Fibroblast of villous mesenchyme (primary cell): ENCODE measurements at regions not wholly inside any gene's neighbourhood (a gene's known extent, or its start where the extent isn't known, plus 50 kb on each side); places are given as distances from the start of the nearest gene placed in this dataset.
"Not testable (repeated sequence)": the region's sequence is repeated elsewhere in the genome, so short reads cannot be mapped to it uniquely, and the experiment has no call there.

Source experiments
- DNase-seq: peaks from one replicate; pipeline ENCODE4 v3.0.0-alpha.2; 2010; ENCODE audit warnings: low read depth
- H3K4me3 ChIP-seq: 2 replicates; pipeline ENCODE4 v1.5.1; 2011; ENCODE audit warnings: low read depth, mild to moderate bottlenecking, low read length
- TF ChIP-seq, protein P1 (sequence below): IDR thresholded peaks from 2 replicates; pipeline ENCODE4 v1.5.1; 2012; ENCODE audit warnings: low read depth, mild to moderate bottlenecking, low read length; ENCODE audit not compliant: insufficient read depth

DNA sequence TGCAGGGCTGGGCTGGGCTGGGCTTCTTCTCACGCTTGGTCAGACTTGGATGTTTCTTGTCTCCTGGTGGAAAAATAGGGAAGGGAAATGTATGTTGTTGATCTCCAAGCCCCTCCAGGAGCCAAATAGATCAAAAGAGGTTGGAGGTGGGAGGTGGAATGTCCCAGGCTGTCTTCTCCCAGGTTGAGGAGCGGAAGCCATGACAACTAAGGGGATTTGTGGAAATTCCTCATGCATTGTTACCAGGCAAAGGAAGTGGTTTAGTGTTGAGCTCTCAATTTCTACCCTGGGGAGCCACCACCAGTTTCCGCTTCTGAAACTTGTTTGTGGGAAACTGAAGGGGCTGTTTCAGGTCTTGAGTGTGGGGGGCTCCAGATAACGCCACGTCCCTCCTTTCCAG is 79.0 kb downstream of the SPRY4 start:
- no peak overlapping the region for H3K4me3 ChIP-seq
- TF ChIP-seq, protein P1, sequence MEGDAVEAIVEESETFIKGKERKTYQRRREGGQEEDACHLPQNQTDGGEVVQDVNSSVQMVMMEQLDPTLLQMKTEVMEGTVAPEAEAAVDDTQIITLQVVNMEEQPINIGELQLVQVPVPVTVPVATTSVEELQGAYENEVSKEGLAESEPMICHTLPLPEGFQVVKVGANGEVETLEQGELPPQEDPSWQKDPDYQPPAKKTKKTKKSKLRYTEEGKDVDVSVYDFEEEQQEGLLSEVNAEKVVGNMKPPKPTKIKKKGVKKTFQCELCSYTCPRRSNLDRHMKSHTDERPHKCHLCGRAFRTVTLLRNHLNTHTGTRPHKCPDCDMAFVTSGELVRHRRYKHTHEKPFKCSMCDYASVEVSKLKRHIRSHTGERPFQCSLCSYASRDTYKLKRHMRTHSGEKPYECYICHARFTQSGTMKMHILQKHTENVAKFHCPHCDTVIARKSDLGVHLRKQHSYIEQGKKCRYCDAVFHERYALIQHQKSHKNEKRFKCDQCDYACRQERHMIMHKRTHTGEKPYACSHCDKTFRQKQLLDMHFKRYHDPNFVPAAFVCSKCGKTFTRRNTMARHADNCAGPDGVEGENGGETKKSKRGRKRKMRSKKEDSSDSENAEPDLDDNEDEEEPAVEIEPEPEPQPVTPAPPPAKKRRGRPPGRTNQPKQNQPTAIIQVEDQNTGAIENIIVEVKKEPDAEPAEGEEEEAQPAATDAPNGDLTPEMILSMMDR: no peak
- DNase-seq: no peak

DNA sequence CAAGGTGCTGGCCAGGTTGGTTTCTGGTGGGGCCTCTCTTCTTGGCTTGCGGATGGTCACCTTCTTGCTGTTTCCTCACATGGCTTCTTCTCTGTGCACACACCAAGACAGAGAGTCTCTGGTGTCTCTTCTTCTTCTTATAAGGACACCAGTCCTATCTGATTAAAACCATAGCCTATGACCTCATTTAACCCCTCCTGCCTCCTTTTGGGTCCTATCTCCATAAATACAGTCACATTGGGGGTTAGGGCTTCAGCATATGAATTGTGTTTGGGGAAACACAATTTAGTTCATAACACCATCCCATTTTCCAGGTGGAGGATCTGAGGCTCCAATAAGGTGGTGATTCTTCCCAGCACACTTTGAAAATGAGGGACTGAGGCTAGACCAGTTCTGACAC is 80.4 kb downstream of the SPRY4 start:
- H3K4me3 ChIP-seq: no peak overlapping the region
- no peak for DNase-seq
- TF ChIP-seq, protein P1: no peak

DNA sequence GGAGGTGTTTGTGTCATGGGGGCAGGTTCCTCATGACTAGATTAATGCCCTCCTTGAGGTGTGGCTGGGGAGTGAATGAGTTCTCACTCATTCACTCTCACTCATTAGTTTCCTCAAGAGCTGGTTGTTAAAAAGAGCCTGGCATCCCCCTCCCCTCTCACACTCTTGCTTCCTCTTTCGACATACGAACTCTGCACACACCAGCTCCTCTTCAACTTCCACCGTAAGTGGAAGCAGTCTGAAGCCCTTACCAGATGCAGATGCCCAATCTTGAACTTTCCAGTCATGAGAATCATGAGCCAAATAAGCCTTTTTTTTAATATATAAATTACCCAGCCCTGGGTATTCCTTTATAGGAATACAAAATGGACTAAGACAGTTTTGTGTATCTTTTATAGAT is 82.5 kb downstream of the SPRY4 start:
- TF ChIP-seq, protein P1: no peak
- H3K4me3 ChIP-seq: no peak overlapping the region
- no peak for DNase-seq

DNA sequence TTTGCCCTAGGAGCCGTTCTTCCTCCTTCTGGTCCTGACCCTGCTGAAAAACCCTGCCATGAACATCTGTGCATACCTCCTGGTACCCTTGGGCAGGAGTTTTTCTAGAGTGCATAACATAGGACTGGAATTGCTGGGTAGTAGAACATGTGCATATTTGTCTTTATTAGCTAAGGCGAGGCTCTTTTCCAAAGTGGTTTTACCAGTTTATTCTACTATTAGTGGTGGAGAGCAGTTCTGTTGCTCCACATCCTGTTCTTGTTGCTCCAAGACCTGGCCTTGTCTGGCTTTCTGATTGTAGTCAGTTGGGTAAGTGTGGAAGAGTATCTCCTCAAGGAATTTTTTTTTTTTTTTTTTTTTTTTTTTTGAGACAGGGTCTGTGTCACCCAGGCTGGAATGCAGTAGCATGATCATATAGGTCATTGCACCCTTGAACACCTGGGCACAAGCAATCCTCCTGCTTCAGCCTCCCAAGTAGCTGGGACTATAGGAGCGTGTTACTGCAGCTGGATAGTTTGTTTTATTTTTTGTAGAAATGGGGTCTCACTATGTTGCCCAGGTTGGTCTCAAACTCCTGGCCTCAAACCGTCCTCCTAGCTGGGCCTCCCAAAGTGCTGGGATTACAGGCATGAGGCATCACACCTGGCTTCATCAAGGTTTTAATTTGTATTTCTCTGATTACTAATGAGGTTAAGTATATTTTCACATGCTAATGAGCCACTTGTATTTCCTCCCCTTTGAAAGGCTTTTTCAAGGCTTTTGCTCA is 85.2 kb downstream of the SPRY4 start:
- no peak overlapping the region for H3K4me3 ChIP-seq
- DNase-seq: no peak
- TF ChIP-seq, protein P1: no peak

DNA sequence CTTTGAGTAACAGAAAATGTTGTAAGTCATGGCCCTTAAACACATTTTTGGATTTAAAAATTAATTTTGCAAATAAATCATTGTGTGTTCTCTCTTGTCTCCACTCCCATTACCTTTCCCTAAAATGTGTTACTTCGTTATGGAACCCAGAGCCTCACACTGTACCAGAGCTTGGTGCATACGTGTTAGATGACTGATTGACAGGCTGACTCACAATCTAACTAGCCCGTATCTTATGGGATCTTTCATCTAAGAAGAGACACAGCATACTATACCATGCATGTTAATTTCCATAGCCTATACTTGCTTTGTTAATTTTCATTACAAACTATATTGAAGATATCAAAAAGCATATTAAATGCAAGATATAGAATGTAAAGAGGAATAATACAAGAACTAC is 87.1 kb downstream of the SPRY4 start:
- no peak for DNase-seq
- TF ChIP-seq, protein P1: no peak
- no peak overlapping the region for H3K4me3 ChIP-seq

DNA sequence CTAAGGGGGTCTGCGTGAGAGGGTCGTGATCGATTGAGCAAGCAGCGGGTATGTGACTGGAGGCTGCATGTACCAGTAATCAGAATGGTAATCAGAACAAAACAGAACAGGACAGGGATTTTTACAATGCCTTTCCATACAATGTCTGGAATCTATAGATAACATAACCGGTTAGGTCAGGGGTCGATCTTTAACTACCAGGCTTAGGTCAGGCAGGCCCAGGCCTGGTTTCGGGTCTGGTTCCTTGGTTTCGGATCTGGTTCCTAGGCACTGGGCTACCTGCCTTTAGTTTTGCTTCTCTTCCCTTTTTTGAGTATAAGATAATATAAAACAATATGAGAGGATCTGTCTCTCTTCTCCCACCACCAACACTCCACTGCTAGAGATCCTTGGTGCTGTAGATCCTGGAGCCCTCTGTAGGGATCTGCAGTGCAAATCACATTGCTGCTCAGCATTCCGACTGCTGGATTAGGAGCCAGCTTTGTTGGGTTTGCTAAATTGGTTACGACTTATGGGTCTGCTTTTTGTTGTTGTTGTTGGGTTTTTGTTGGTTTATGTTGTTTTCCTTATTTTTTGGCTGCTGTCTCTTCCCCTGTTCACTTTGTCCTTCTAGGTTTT is 88.0 kb downstream of the SPRY4 start:
- H3K4me3 ChIP-seq, DNase-seq: not testable (repeated sequence)

DNA sequence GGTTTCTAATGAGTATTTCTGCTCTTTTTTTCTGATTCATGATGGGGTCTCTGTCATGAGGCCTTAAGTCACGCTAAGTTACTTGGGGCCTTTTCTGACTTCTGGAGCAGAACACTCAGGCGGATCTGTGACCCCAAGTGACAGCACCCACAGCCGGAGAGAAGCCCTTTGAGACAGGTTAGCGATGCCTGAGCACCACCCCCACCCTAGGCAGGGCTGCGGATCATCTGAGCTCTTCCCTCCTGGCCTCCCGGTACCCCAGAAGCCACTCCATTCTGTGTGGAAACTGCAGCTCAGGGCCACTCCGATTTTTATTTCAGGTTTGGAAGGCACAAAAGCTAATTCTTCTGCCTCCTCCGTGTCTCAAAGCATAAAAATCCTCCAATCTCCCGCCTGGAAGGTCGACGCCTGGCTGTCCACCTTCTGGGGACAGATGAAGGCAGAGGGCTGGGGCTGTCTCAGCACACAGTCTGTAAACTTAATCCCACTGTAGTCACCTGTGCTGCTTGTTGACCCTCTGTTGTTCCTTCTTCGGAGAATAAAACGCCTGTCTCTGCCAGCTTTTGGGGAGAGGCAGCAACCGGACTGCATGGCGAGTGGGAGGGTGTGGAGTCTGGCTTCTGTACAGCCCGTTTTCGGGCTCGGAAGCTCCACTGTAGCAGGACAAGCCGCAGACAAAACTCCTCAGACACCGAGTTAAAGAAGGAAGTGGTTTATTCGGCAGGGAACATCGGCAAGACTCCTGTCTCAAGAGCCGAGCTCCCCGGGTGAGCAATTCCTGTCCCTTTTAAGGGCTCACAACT is 88.8 kb downstream of the SPRY4 start:
- no peak overlapping the region for H3K4me3 ChIP-seq
- DNase-seq: no peak
- TF ChIP-seq, protein P1: no peak
